Ectodermal cell (in vitro differentiated cells): ENCODE measurements at regions not wholly inside any gene's neighbourhood (a gene's known extent, or its start where the extent isn't known, plus 50 kb on each side); places are given as distances from the start of the nearest gene placed in this dataset.
"Not testable (repeated sequence)": the region's sequence is repeated elsewhere in the genome, so short reads cannot be mapped to it uniquely, and the experiment has no call there.

Experiments used
- H3K27ac ChIP-seq: 2 replicates; pipeline ENCODE4 v1.7.0; 2013; ENCODE audit warnings: mild to moderate bottlenecking, low read depth, low read length; ENCODE audit not compliant: insufficient read depth, poor library complexity, severe bottlenecking
- H3K27me3 ChIP-seq: 2 replicates; pipeline ENCODE4 v1.7.0; 2013; ENCODE audit warnings: mild to moderate bottlenecking, low read length; ENCODE audit not compliant: insufficient read depth, control insufficient read depth, poor library complexity, severe bottlenecking
- H3K36me3 ChIP-seq: one replicate; pipeline ENCODE4 v1.7.0; 2013; ENCODE audit warnings: low read length; ENCODE audit not compliant: control insufficient read depth, insufficient read depth
- H3K4me1 ChIP-seq: one replicate; pipeline ENCODE4 v1.7.0; 2013; ENCODE audit warnings: low read length; ENCODE audit not compliant: control insufficient read depth, insufficient read depth
- H3K4me3 ChIP-seq: 2 replicates; pipeline ENCODE4 v1.7.0; 2013; ENCODE audit warnings: low read depth, low read length, control low read depth; ENCODE audit not compliant: insufficient read depth
- H3K9me3 ChIP-seq: 2 replicates; pipeline ENCODE4 v1.7.0; 2013; ENCODE audit warnings: mild to moderate bottlenecking, low read length, moderate library complexity; ENCODE audit not compliant: control insufficient read depth
- WGBS, 2 experiments: methylation state at CpG; one replicate each; pipeline ENCODE4 v1.1.7; 2013; ENCODE audit warnings: missing lambda C conversion rate in 2 of 2; 5-methylcytosine and 5-hydroxymethylcytosine counted together

GRCh38 chr5:103391659-103392058, 133.1 kb downstream of the MACIR start:
- H3K4me3 ChIP-seq: no peak overlapping the region
- H3K27me3 ChIP-seq: no peaks in the 10 kb centered on the region
- no peaks in the 10 kb centered on the region for H3K36me3 ChIP-seq
- 98 to 100% methylated on average over 2 to 5 of the region's 5 CpGs for WGBS, 2 experiments
- H3K4me1 ChIP-seq: peaks cover 32% of the 10 kb centered on the region
- H3K9me3 ChIP-seq: no peaks in the 10 kb centered on the region
- no peak overlapping the region for H3K27ac ChIP-seq

GRCh38 chr5:103389846-103390245, 131.3 kb downstream of the MACIR start:
- no peak overlapping the region for H3K4me3 ChIP-seq

GRCh38 chr5:103389357-103389756, 130.8 kb downstream of the MACIR start:
- Histone ChIP-seq H3K27ac (peak overlapping the region; percentile 86), H3K27me3 (no peaks in the 10 kb centered on the region), H3K9me3 (no peaks in the 10 kb centered on the region), H3K4me3 (no peak overlapping the region), H3K4me1 (peaks cover 31% of the 10 kb centered on the region), H3K36me3 (no peaks in the 10 kb centered on the region)
- WGBS, 2 experiments: 56 to 65% methylated on average over 2 of the region's 2 CpGs

More at GRCh38 chr5:103389846-103390245, 131.3 kb downstream of the MACIR start:
- no peaks in the 10 kb centered on the region for H3K36me3 ChIP-seq
- peaks cover 32% of the 10 kb centered on the region for H3K4me1 ChIP-seq
- H3K9me3 ChIP-seq: no peaks in the 10 kb centered on the region
- WGBS, 2 experiments: 7 to 11% methylated on average over 3 of the region's 3 CpGs
- no peaks in the 10 kb centered on the region for H3K27me3 ChIP-seq
- peak overlapping the region; percentile 86 for H3K27ac ChIP-seq

- H3K36me3 ChIP-seq: no peaks in the 10 kb centered on the region
These were observed 127.2 kb downstream of the MACIR start for GRCh38 chr5:103385722-103386121.

GRCh38 chr5:103377638-103378037, 119.1 kb downstream of the MACIR start:
- H3K27me3 ChIP-seq, H3K9me3 ChIP-seq, H3K4me3 ChIP-seq, H3K36me3 ChIP-seq, H3K4me1 ChIP-seq, H3K27ac ChIP-seq: not testable (repeated sequence)
- WGBS, 2 experiments: 87 to 93% methylated on average over 4 of the region's 4 CpGs

More at GRCh38 chr5:103385722-103386121, 127.2 kb downstream of the MACIR start:
- Histone ChIP-seq H3K27ac (no peak overlapping the region), H3K4me3 (no peak overlapping the region), H3K4me1 (peaks cover 18% of the 10 kb centered on the region), H3K27me3 (no peaks in the 10 kb centered on the region), H3K9me3 (no peaks in the 10 kb centered on the region)

GRCh38 chr5:103375863-103376591, 117.5 kb downstream of the MACIR start:
- Histone ChIP-seq H3K36me3 (no peaks in the 10 kb centered on the region), H3K4me1 (peaks cover 9% of the 10 kb centered on the region), H3K27me3 (no peaks in the 10 kb centered on the region), H3K9me3 (no peaks in the 10 kb centered on the region), H3K4me3 (no peak overlapping the region), H3K27ac (no peak overlapping the region)
- 96 to 97% methylated on average over 3 of the region's 3 CpGs for WGBS, 2 experiments

GRCh38 chr5:103375350-103375749, 116.8 kb downstream of the MACIR start:
- no peak overlapping the region for H3K27ac ChIP-seq
- H3K9me3 ChIP-seq: no peaks in the 10 kb centered on the region
- H3K27me3 ChIP-seq: no peaks in the 10 kb centered on the region
- no peaks in the 10 kb centered on the region for H3K36me3 ChIP-seq
- H3K4me1 ChIP-seq: peaks cover 9% of the 10 kb centered on the region
- H3K4me3 ChIP-seq: no peak overlapping the region
- 93 to 94% methylated on average over 1 of the region's 1 CpG for WGBS, 2 experiments

GRCh38 chr5:103374473-103374963, 116.0 kb downstream of the MACIR start:
- Histone ChIP-seq H3K4me1 (peaks cover 9% of the 10 kb centered on the region), H3K36me3 (no peaks in the 10 kb centered on the region), H3K4me3 (no peak overlapping the region), H3K27ac (no peak overlapping the region), H3K9me3 (no peaks in the 10 kb centered on the region), H3K27me3 (no peaks in the 10 kb centered on the region)
- 80 to 81% methylated on average over 4 of the region's 4 CpGs for WGBS, 2 experiments

GRCh38 chr5:103373597-103374472, 115.3 kb downstream of the MACIR start:
- 84 to 86% methylated on average over 9 of the region's 9 CpGs for WGBS, 2 experiments
- no peaks in the 10 kb centered on the region for H3K27me3 ChIP-seq
- H3K4me1 ChIP-seq: peaks cover 12% of the 10 kb centered on the region
- H3K27ac ChIP-seq: no peak overlapping the region
- H3K4me3 ChIP-seq: no peak overlapping the region
- no peaks in the 10 kb centered on the region for H3K9me3 ChIP-seq
- H3K36me3 ChIP-seq: no peaks in the 10 kb centered on the region

GRCh38 chr5:103371046-103371607, 112.6 kb downstream of the MACIR start:
- Histone ChIP-seq H3K36me3 (no peaks in the 10 kb centered on the region), H3K9me3 (no peaks in the 10 kb centered on the region), H3K4me3 (no peak overlapping the region), H3K4me1 (peaks cover 13% of the 10 kb centered on the region), H3K27ac (no peak overlapping the region), H3K27me3 (no peaks in the 10 kb centered on the region)
- WGBS, 2 experiments: 75 to 82% methylated on average over 2 of the region's 2 CpGs
